ENCODE measurements at regions not wholly inside any gene's neighbourhood (a gene's known extent, or its start where the extent isn't known, plus 50 kb on each side); places are given as distances from the start of the nearest gene placed in this dataset.

DNA sequence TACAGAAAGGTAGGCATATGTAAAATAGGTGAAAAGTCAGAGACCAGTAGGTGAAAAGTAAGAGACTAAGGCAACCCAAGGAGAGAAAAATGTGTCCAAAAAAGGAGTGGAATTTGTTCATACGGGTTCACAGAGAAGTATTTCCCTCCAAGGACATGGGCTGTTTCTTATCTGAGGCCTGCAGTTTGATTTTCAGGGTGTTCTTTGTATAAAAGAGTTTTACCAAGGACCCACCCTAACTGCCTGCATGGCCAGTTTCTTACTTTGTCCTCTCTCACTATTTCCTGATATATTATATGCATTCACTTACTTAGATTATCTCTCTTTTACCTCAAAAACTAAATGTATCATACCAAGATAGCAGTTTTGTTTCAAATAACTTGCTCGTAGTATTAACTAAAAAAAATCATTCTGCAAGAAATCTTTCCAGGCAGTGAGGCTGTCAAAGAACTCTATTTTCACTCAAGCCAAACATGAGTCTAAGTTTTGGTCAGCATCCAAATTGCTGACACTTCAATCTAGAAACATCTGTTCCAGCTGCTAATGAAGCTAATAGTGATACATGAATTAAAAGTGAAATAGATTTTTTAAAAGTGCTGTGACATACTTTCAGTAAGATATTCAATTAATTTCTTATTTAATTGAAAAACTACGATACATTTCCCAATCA is 141.4 kb upstream of the SGCG start:
- TF ChIP-seq, protein P1, sequence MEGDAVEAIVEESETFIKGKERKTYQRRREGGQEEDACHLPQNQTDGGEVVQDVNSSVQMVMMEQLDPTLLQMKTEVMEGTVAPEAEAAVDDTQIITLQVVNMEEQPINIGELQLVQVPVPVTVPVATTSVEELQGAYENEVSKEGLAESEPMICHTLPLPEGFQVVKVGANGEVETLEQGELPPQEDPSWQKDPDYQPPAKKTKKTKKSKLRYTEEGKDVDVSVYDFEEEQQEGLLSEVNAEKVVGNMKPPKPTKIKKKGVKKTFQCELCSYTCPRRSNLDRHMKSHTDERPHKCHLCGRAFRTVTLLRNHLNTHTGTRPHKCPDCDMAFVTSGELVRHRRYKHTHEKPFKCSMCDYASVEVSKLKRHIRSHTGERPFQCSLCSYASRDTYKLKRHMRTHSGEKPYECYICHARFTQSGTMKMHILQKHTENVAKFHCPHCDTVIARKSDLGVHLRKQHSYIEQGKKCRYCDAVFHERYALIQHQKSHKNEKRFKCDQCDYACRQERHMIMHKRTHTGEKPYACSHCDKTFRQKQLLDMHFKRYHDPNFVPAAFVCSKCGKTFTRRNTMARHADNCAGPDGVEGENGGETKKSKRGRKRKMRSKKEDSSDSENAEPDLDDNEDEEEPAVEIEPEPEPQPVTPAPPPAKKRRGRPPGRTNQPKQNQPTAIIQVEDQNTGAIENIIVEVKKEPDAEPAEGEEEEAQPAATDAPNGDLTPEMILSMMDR (IDR thresholded peaks at IDR 0.05; ENCODE audit: extremely low read depth in 1 of 2, insufficient read depth in 1 of 2, low read depth in 1 of 2, low read length in 2 of 2), result no peak
- TF ChIP-seq, protein P2, sequence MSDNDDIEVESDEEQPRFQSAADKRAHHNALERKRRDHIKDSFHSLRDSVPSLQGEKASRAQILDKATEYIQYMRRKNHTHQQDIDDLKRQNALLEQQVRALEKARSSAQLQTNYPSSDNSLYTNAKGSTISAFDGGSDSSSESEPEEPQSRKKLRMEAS (IDR thresholded peaks at IDR 0.05; ENCODE audit: insufficient read depth, insufficient read length), result no peak
- TF ChIP-seq FOS (IDR thresholded peaks at IDR 0.05; ENCODE audit: borderline replicate concordance, insufficient read depth, low read length), result no peak
- TF ChIP-seq POLR2AphosphoS5 (IDR thresholded peaks at IDR 0.05; ENCODE audit: insufficient read depth, low read depth, low read length), result no peak
- TF ChIP-seq POLR2A (IDR thresholded peaks at IDR 0.05; ENCODE audit: low read depth, low read length), result no peak
- no peak for TF ChIP-seq MYC (IDR thresholded peaks at IDR 0.05; ENCODE audit: low read depth, low read length)
- no peak for TF ChIP-seq EZH2 (IDR thresholded peaks at IDR 0.05; ENCODE audit: borderline replicate concordance, low read depth, low read length, severe bottlenecking)
- no peak for TF ChIP-seq JUN (IDR thresholded peaks at IDR 0.05; ENCODE audit: borderline replicate concordance, insufficient read depth, insufficient read length, low read depth)
- no peak for TF ChIP-seq GATA2 (IDR thresholded peaks at IDR 0.05; ENCODE audit: insufficient read depth, insufficient read length, low read depth, low read length)

All from endothelial cell of umbilical vein (primary cell).